SK-N-SH (cell line): ENCODE measurements at regions not wholly inside any gene's neighbourhood (a gene's known extent, or its start where the extent isn't known, plus 50 kb on each side); places are given as distances from the start of the nearest gene placed in this dataset.

Experiments
- CTCF ChIA-PET: fragments of 300-600, 350-600 bp; formaldehyde crosslinking; extraction: SDS; loops from one replicate; lab custom pipeline; 2021; lab: Yijun Ruan, JAX
- POLR2A ChIA-PET: fragments of 350-600 bp; sonication (Branson Sonifier 250); formaldehyde crosslinking; extraction: SDS; loops from one replicate; lab custom pipeline; 2020; ENCODE audit warnings: antibody characterized with exemption, inconsistent platforms; lab: Yijun Ruan, JAX
- DNase-seq: peaks from one replicate; pipeline ENCODE4 v3.0.0; 2012
- H2AFZ ChIP-seq: fragments of 200-600 bp; sonication (generic); 2 replicates; pipeline ENCODE4 v1.8.1; 2016; ENCODE audit warnings: antibody characterized with exemption, mild to moderate bottlenecking, low read depth
- H3F3A ChIP-seq: fragments of 200-600 bp; sonication (generic); replicated peaks from 2 replicates; pipeline ENCODE3; 2016; ENCODE audit warnings: antibody characterized with exemption, mild to moderate bottlenecking; ENCODE audit not compliant: insufficient read depth
- H3K27ac ChIP-seq, 2 experiments: fragments of 200-500 bp in 1 of 2; fragments of 200-600 bp in 1 of 2; sonication (Bioruptor generic) in 1 of 2; sonication (generic), shearing (Covaris generic) in 1 of 2; 2 replicates each; pipeline versions ENCODE4 v1.5.1 to v1.6.1; 2014 to 2016; ENCODE audit warnings: low read depth in 2 of 2, inconsistent platforms in 1 of 2, low read length in 1 of 2, mild to moderate bottlenecking in 1 of 2, mixed read lengths in 1 of 2
- H3K27me3 ChIP-seq: fragments of 200-600 bp; sonication (generic), shearing (Covaris generic); 2 replicates; pipeline ENCODE4 v1.6.1; 2016; ENCODE audit warnings: mixed run types; ENCODE audit not compliant: insufficient read depth
- H3K36me3 ChIP-seq, 2 experiments: fragments of 200-500 bp in 1 of 2; fragments of 200-600 bp in 1 of 2; sonication (Bioruptor generic) in 1 of 2; sonication (generic) in 1 of 2; replicated peaks in 1 of 2; 2 replicates each; pipeline versions ENCODE3 to v1.5.1; 2014 to 2016; ENCODE audit warnings: low read length in 1 of 2, mild to moderate bottlenecking in 1 of 2; ENCODE audit not compliant: insufficient read depth in 2 of 2, control insufficient read depth in 1 of 2
- H3K4me1 ChIP-seq, 2 experiments: fragments of 200-500 bp in 1 of 2; fragments of 200-600 bp in 1 of 2; sonication (Bioruptor generic) in 1 of 2; sonication (generic), shearing (Covaris generic) in 1 of 2; 2 replicates each; pipeline versions ENCODE4 v1.5.1 to v1.6.1; 2014 to 2016; ENCODE audit warnings: low read depth in 1 of 2, low read length in 1 of 2, mixed run types in 1 of 2; ENCODE audit not compliant: insufficient read depth in 2 of 2, control insufficient read depth in 1 of 2
- H3K4me2 ChIP-seq: fragments of 200-600 bp; sonication (generic), shearing (Covaris generic); 2 replicates; pipeline ENCODE4 v1.6.1; 2017; ENCODE audit warnings: mixed run types
- H3K4me3 ChIP-seq, 2 experiments: fragments of 200-500 bp in 1 of 2; fragments of 200-600 bp in 1 of 2; sonication (Bioruptor generic) in 1 of 2; sonication (generic), shearing (Covaris generic) in 1 of 2; 2 replicates each; pipeline versions ENCODE4 v1.5.1 to v1.8.1; 2014 to 2016; ENCODE audit warnings: low read depth in 2 of 2, inconsistent platforms in 1 of 2, low read length in 1 of 2, mild to moderate bottlenecking in 1 of 2, mixed read lengths in 1 of 2, moderate library complexity in 1 of 2
- H3K79me2 ChIP-seq: fragments of 200-600 bp; sonication (generic); 2 replicates; pipeline ENCODE4 v1.8.1; 2017; ENCODE audit warnings: mild to moderate bottlenecking; ENCODE audit not compliant: insufficient read depth
- H3K9ac ChIP-seq: fragments of 200-600 bp; sonication (generic); 2 replicates; pipeline ENCODE4 v1.6.1; 2017; ENCODE audit warnings: mixed run types
- H3K9me2 ChIP-seq: fragments of 200-600 bp; sonication (generic); 2 replicates; pipeline ENCODE4 v1.6.1; 2017; ENCODE audit warnings: mixed run types
- H3K9me3 ChIP-seq: fragments of 200-600 bp; sonication (generic); 2 replicates; pipeline ENCODE4 v1.6.1; 2017; ENCODE audit warnings: mixed run types, mild to moderate bottlenecking, moderate library complexity
- H4K20me1 ChIP-seq: fragments of 200-600 bp; sonication (generic); 2 replicates; pipeline ENCODE4 v1.6.1; 2017; ENCODE audit warnings: mild to moderate bottlenecking, mixed run types; ENCODE audit not compliant: insufficient read depth
- CTCF ChIP-seq: fragments of 200-600 bp; sonication (generic); IDR thresholded peaks from 2 replicates; pipeline ENCODE4 v1.6.1; 2017; ENCODE audit warnings: antibody characterized with exemption, mild to moderate bottlenecking, moderate library complexity
- EZH2phosphoT487 ChIP-seq: fragments of 200-600 bp; sonication (generic); IDR thresholded peaks from 2 replicates; pipeline ENCODE4 v1.6.1; 2017; ENCODE audit warnings: low read depth, mixed run types, mild to moderate bottlenecking, antibody characterized with exemption, moderate library complexity, borderline replicate concordance
- FOXJ3 ChIP-seq: sonication (generic); formaldehyde crosslinking; IDR thresholded peaks from 2 replicates; pipeline ENCODE4 v1.5.1; 2020; ENCODE audit warnings: mild to moderate bottlenecking, missing genetic modification reagents
- GABPA ChIP-seq: IDR thresholded peaks from 2 replicates; pipeline ENCODE4 v1.4.0; 2012; ENCODE audit warnings: low read depth, mild to moderate bottlenecking
- IRF3 ChIP-seq: fragments of 150-350 bp; IDR thresholded peaks from 2 replicates; pipeline ENCODE4 v1.6.1; 2016; ENCODE audit warnings: mild to moderate bottlenecking, low read depth, low read length
- MEF2A ChIP-seq: IDR thresholded peaks from 2 replicates; pipeline ENCODE4 v1.4.0; 2012; ENCODE audit warnings: low read depth, borderline replicate concordance
- MXI1 ChIP-seq: IDR thresholded peaks from 2 replicates; pipeline ENCODE4 v1.6.1; 2012; ENCODE audit warnings: mild to moderate bottlenecking, low read depth, low read length, improper control_type of control experiment
- NRF1 ChIP-seq: IDR thresholded peaks from 2 replicates; pipeline ENCODE4 v1.6.1; 2012; ENCODE audit warnings: low read depth, mild to moderate bottlenecking, low read length
- PBX3 ChIP-seq: IDR thresholded peaks from 2 replicates; pipeline ENCODE4; 2012
- RAD21 ChIP-seq: IDR thresholded peaks from 2 replicates; pipeline ENCODE4 v1.6.1; 2012; ENCODE audit warnings: mild to moderate bottlenecking, low read length
- RXRA ChIP-seq: IDR thresholded peaks from 2 replicates; pipeline ENCODE4 v1.4.0; 2012; ENCODE audit warnings: low read depth, mild to moderate bottlenecking, borderline replicate concordance
- SIN3A ChIP-seq: IDR thresholded peaks from 2 replicates; pipeline ENCODE4 v1.6.1; 2012; ENCODE audit warnings: low read depth, mild to moderate bottlenecking, low read length, moderate library complexity, borderline replicate concordance
- TAF1 ChIP-seq: IDR thresholded peaks from 2 replicates; pipeline ENCODE4 v1.6.1; 2012; ENCODE audit warnings: low read depth, mild to moderate bottlenecking, low read length, moderate library complexity, borderline replicate concordance
- TEAD4 ChIP-seq: IDR thresholded peaks from 2 replicates; pipeline ENCODE4 v1.4.0; 2012; ENCODE audit warnings: mild to moderate bottlenecking, borderline replicate concordance; ENCODE audit not compliant: insufficient read depth
- USF1 ChIP-seq: IDR thresholded peaks from 2 replicates; pipeline ENCODE4 v1.4.0; 2012; ENCODE audit warnings: low read depth, borderline replicate concordance
- USF2 ChIP-seq: fragments of 150-350 bp; IDR thresholded peaks from 2 replicates; pipeline ENCODE4 v1.6.1; 2017; ENCODE audit warnings: antibody characterized with exemption, low read length, low read depth, borderline replicate concordance
- YY1 ChIP-seq: IDR thresholded peaks from 2 replicates; pipeline ENCODE4 v1.4.0; 2012; ENCODE audit warnings: low read depth, mild to moderate bottlenecking
- ZBTB33 ChIP-seq: IDR thresholded peaks from 2 replicates; pipeline ENCODE4 v1.4.0; 2012; ENCODE audit warnings: low read depth, borderline replicate concordance
- WGBS: methylation state at CpG from one replicate; pipeline ENCODE4 v1.1.6; 2017; ENCODE audit warnings: low lambda C conversion rate; 5-methylcytosine and 5-hydroxymethylcytosine counted together

- H3K9me2 ChIP-seq, result no peaks in the 10 kb centered on the region
- DNase-seq, result no peak
- no peaks in the 10 kb centered on the region for H4K20me1 ChIP-seq
- H3F3A ChIP-seq, result no peaks in the 10 kb centered on the region
- no peak overlapping the region for H3K4me2 ChIP-seq
- no peak overlapping the region for H3K27ac ChIP-seq
- H3K27me3 ChIP-seq, result peaks cover 7% of the 10 kb centered on the region; the same call in 1 of the 2 replicates
- TF ChIP-seq TEAD4, result no peak
- no peak for TF ChIP-seq SIN3A
- no peak for TF ChIP-seq EZH2phosphoT487
- no peak for TF ChIP-seq FOXJ3 (CRISPR knock-in tag)
- no peak for TF ChIP-seq USF2
- TF ChIP-seq GABPA, result no peak
- TF ChIP-seq MXI1, result no peak
- no peak for TF ChIP-seq RXRA
- TF ChIP-seq PBX3, result no peak
- TF ChIP-seq RAD21, result no peak
- TF ChIP-seq NRF1, result no peak
- no peak for TF ChIP-seq TAF1
- TF ChIP-seq USF1, result no peak
- TF ChIP-seq ZBTB33, result no peak
- no peak for TF ChIP-seq YY1
- no peak for TF ChIP-seq IRF3
- no peak for TF ChIP-seq CTCF
- no peak for TF ChIP-seq MEF2A
- H3K9me3 ChIP-seq, result no peaks in the 10 kb centered on the region
- 17% methylated on average over 6 of the region's 6 CpGs for WGBS
- no peaks in the 10 kb centered on the region for H3K4me1 ChIP-seq
- no peak overlapping the region for H3K4me3 ChIP-seq
- H3K9ac ChIP-seq, result no peak overlapping the region
- POLR2A ChIA-PET, result no interaction called here
- CTCF ChIA-PET, result no interaction called here
- H3K79me2 ChIP-seq, result no peaks in the 10 kb centered on the region
- no peak overlapping the region for H2AFZ ChIP-seq
- H3K36me3 ChIP-seq, result no peaks in the 10 kb centered on the region
Measured at GRCh38 chr5:88390096-88390441, 121.4 kb upstream of the TMEM161B start.
